ENCODE measurements at regions not wholly inside any gene's neighbourhood (a gene's known extent, or its start where the extent isn't known, plus 50 kb on each side); places are given as distances from the start of the nearest gene placed in this dataset.

- no peak overlapping the region for H3K4me3 ChIP-seq (ENCODE audit: low read depth, low read length)
- no peak for TF ChIP-seq CTCF (IDR thresholded peaks at IDR 0.05; ENCODE audit: insufficient read depth, low read length)
- no peak for DNase-seq (ENCODE audit: low read depth)
These were observed 979.0 kb upstream of the MAN1A1 start for GRCh38 chr6:120328521-120328920.

- H3K4me3 ChIP-seq (ENCODE audit: low read depth, low read length): no peak overlapping the region
- TF ChIP-seq CTCF (IDR thresholded peaks at IDR 0.05; ENCODE audit: insufficient read depth, low read length): no peak
- no peak for DNase-seq (ENCODE audit: low read depth)
These were observed 971.1 kb upstream of the MAN1A1 start for GRCh38 chr6:120320481-120321162.

GRCh38 chr6:120304223-120304622 is 954.7 kb upstream of the MAN1A1 start:
- no peak for TF ChIP-seq CTCF (IDR thresholded peaks at IDR 0.05; ENCODE audit: insufficient read depth, low read length)
- DNase-seq (ENCODE audit: low read depth): no peak
- no peak overlapping the region for H3K4me3 ChIP-seq (ENCODE audit: low read depth, low read length)

GRCh38 chr6:120303527-120303926 is 954.0 kb upstream of the MAN1A1 start:
- no peak for DNase-seq (ENCODE audit: low read depth)
- TF ChIP-seq CTCF (IDR thresholded peaks at IDR 0.05; ENCODE audit: insufficient read depth, low read length): no peak
- H3K4me3 ChIP-seq (ENCODE audit: low read depth, low read length): no peak overlapping the region

GRCh38 chr6:120302041-120302440 is 952.5 kb upstream of the MAN1A1 start:
- no peak for DNase-seq (ENCODE audit: low read depth)
- H3K4me3 ChIP-seq (ENCODE audit: low read depth, low read length): no peak overlapping the region
- TF ChIP-seq CTCF (IDR thresholded peaks at IDR 0.05; ENCODE audit: insufficient read depth, low read length): no peak

- TF ChIP-seq CTCF (IDR thresholded peaks at IDR 0.05; ENCODE audit: insufficient read depth, low read length): no peak
- no peak overlapping the region for H3K4me3 ChIP-seq (ENCODE audit: low read depth, low read length)
- no peak for DNase-seq (ENCODE audit: low read depth)
These were observed 941.4 kb upstream of the MAN1A1 start for GRCh38 chr6:120290964-120291363.

- H3K4me3 ChIP-seq (ENCODE audit: low read depth, low read length): no peak overlapping the region
- TF ChIP-seq CTCF (IDR thresholded peaks at IDR 0.05; ENCODE audit: insufficient read depth, low read length): no peak
- no peak for DNase-seq (ENCODE audit: low read depth)
These were observed 932.4 kb upstream of the MAN1A1 start for GRCh38 chr6:120282005-120282404.

Data from fibroblast of the aortic adventitia (primary cell).